HAP-1 (cell line): ENCODE measurements at regions not wholly inside any gene's neighbourhood (a gene's known extent, or its start where the extent isn't known, plus 50 kb on each side); places are given as distances from the start of the nearest gene placed in this dataset.

Experiments
- DNase-seq, 2 experiments: peaks; one replicate each; pipeline ENCODE4 v3.0.0-alpha.2; 2016 to 2020; ENCODE audit warnings: low spot score in 2 of 2
- H3K27me3 ChIP-seq: fragments of 250-450 bp; sonication (Bioruptor Pico); 2 replicates; pipeline ENCODE4 v1.5.1; 2020; ENCODE audit warnings: low read depth, mild to moderate bottlenecking, moderate library complexity
- H3K36me3 ChIP-seq: fragments of 250-450 bp; sonication (Bioruptor Pico); replicated peaks from 2 replicates; pipeline ENCODE4 v1.5.1; 2020; ENCODE audit warnings: mild to moderate bottlenecking
- H3K4me1 ChIP-seq: fragments of 250-450 bp; sonication (Bioruptor Pico); 2 replicates; pipeline ENCODE4 v1.5.1; 2020; ENCODE audit warnings: mild to moderate bottlenecking
- H3K4me3 ChIP-seq: fragments of 250-450 bp; sonication (Bioruptor Pico); 2 replicates; pipeline ENCODE4 v1.5.1; 2020; ENCODE audit warnings: mild to moderate bottlenecking, moderate library complexity
- H3K9me3 ChIP-seq: fragments of 250-450 bp; sonication (Bioruptor Pico); 2 replicates; pipeline ENCODE4 v1.5.1; 2020; ENCODE audit warnings: mild to moderate bottlenecking, moderate library complexity
- in situ Hi-C: fragments of 300-500 bp; cut with MboI; formaldehyde crosslinking; loops from 3 replicates; pipeline ENCODE4 v1.14.3; 2020; ENCODE audit warnings: low sequenced_read_pairs, inconsistent platforms, mixed read lengths

DNA sequence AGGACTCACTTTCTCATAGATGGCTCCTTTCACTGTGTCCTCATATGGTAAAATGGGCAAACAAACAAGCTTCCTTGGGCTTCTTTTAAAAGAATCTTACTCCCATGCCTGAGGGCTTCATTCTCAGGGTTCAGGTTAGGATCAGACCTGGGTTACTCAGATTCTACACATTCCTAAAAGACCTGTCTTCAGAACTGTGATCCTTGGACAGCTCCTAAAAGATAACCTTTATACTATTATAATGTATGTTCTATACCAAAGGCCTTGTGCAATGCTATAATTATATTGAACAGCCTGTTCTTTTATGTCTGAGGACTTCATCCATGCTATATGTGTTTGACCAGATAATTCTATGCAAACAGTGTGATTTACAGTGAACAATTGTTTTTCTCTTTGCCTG is 264.4 kb upstream of the CDH10 start:
- no peaks in the 10 kb centered on the region for H3K4me1 ChIP-seq
- no peak for DNase-seq
- no peaks in the 10 kb centered on the region for H3K9me3 ChIP-seq
- no peak overlapping the region for H3K4me3 ChIP-seq
- in situ Hi-C loops: no loop called here
- no peaks in the 10 kb centered on the region for H3K36me3 ChIP-seq
- no peaks in the 10 kb centered on the region for H3K27me3 ChIP-seq

DNA sequence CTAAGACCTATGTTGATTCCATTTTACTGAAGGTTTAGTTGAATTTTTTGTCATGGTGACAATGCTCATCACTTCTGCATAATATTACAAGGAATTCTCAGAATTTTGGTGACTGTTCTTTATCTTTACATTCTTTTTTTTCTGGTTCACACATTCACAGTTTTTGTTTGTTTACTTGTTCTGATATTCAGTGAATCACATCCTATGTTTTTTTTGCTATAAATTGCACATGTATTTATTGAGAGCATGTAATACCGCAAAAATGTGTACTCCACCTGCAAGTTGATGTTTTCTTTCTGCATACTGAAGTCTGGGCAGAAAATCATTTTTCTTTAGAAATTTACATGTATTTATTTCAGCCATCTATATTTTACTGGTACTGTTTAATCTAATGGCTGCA is 261.9 kb upstream of the CDH10 start:
- no peaks in the 10 kb centered on the region for H3K9me3 ChIP-seq
- no peak overlapping the region for H3K4me3 ChIP-seq
- DNase-seq: no peak
- H3K4me1 ChIP-seq: no peaks in the 10 kb centered on the region
- in situ Hi-C loops: no loop called here
- H3K27me3 ChIP-seq: no peaks in the 10 kb centered on the region
- no peaks in the 10 kb centered on the region for H3K36me3 ChIP-seq

DNA sequence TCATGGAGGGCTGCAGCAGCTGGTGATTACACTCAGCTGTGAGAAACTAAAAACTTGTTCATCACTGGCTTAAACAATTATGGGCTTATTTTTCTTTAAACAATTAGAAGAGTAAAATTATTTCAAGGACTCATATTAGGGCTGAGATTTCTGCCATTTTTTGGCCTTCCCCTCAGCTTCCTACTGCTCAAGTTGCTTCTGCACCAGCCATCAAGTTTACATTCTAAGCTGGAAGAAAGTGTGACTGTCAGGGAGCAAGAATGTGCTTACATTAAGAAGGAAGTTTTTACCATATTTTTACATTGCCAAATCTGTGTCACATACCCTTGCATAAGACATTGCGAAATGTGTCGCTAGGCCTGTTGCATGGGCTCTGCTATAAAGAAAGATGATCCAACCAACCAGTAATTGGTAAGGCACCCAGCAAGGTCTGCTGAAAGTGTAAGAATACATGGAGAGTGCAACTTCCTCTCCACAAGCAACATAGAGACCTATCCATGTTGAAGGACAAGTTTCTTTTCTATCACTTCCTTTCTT is 260.3 kb upstream of the CDH10 start:
- no peak overlapping the region for H3K4me3 ChIP-seq
- no peak for DNase-seq
- in situ Hi-C loops: no loop called here
- H3K36me3 ChIP-seq: no peaks in the 10 kb centered on the region
- no peaks in the 10 kb centered on the region for H3K4me1 ChIP-seq
- no peaks in the 10 kb centered on the region for H3K27me3 ChIP-seq
- H3K9me3 ChIP-seq: no peaks in the 10 kb centered on the region

DNA sequence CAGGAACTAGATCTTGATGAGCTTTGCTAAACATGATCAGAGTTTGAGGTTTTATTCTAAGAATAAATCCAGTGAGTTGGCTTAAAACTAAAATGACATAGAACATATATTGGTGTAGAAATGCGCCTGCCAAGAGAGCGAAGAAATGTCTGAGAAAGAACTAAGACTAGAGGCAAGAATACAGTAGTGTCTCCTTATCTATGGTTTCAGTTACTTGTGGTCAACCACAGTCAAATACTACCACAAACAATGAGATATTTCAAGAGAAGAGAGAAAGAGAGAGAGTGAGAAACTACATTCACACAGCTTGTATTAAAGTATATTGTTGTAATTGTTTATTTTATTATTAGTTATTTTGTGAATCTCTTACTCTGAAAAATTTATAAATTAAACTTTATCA is 254.4 kb upstream of the CDH10 start:
- no peak overlapping the region for H3K4me3 ChIP-seq
- in situ Hi-C loops: no loop called here
- no peak for DNase-seq

DNA sequence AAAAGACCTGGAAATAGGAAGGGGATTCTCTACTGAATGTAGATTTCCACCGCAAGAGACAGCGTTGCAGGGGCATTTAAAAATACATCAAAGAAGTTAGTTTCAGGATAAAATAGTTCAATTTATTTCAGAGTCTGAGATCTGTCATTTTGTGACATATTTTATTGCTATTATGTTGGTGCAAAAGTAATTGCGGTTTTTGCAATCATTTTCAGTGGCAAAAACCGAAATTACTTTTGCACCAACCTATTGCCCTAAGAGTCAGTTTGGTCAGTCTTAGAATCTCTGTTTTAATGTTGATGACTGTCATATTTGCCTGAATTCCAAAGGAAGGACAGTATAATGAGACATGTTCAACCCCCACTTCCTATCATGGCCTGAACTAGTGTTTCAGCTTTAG is 219.5 kb upstream of the CDH10 start:
- no peaks in the 10 kb centered on the region for H3K9me3 ChIP-seq
- in situ Hi-C loops: no loop called here
- H3K36me3 ChIP-seq: no peaks in the 10 kb centered on the region
- no peak overlapping the region for H3K4me3 ChIP-seq
- no peaks in the 10 kb centered on the region for H3K27me3 ChIP-seq
- no peaks in the 10 kb centered on the region for H3K4me1 ChIP-seq
- no peak for DNase-seq

More for the DNA sequence above, 254.4 kb upstream of the CDH10 start:
- Histone ChIP-seq H3K27me3 (no peaks in the 10 kb centered on the region), H3K9me3 (no peaks in the 10 kb centered on the region), H3K4me1 (no peaks in the 10 kb centered on the region), H3K36me3 (no peaks in the 10 kb centered on the region)

DNA sequence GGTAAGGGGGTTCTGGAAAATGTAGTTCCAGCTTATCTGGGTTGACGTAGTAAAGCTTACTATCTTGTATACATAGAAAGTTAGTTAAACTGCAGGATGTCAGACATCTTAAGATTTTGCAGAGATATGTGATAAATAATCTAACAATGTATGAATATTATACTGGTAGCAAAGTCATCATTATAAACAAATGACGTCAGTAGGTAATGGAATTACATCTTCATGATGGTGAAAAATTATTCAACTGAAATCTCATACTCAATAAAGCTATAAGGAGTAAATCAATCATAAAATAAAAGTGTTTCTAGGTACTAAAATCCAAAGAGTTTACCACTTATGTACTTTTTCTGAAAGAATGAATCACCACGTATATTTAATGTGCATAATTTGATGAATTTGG is 217.3 kb upstream of the CDH10 start:
- H3K4me3 ChIP-seq: no peak overlapping the region
- H3K9me3 ChIP-seq: no peaks in the 10 kb centered on the region
- DNase-seq: no peak
- no peaks in the 10 kb centered on the region; the same call in 1 of the 2 replicates for H3K27me3 ChIP-seq
- H3K36me3 ChIP-seq: no peaks in the 10 kb centered on the region
- in situ Hi-C loops: no loop called here
- no peaks in the 10 kb centered on the region for H3K4me1 ChIP-seq

DNA sequence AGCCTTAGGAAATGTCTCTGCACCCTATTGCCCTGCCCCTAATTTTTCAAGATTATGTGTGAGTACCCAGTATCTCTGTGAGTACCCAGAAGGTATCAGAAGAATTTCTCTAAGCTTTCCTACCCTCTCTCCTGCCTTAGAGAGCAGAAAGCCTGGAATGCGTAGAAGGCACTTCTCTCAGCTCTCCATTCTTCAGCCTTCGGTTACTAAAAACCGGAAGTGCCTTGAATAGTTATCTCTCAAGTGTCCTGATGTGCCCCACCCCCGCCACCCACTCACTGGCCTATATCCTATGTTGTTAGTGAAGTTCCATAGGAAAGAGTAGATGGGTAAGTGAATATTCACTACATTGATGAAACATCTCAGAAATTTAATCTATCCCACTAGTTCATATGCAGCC is 210.7 kb upstream of the CDH10 start:
- Histone ChIP-seq H3K27me3 (no peaks in the 10 kb centered on the region; the same call in 1 of the 2 replicates), H3K4me1 (no peaks in the 10 kb centered on the region), H3K4me3 (no peak overlapping the region), H3K9me3 (no peaks in the 10 kb centered on the region), H3K36me3 (no peaks in the 10 kb centered on the region)
- in situ Hi-C loops: no loop called here
- DNase-seq: no peak

DNA sequence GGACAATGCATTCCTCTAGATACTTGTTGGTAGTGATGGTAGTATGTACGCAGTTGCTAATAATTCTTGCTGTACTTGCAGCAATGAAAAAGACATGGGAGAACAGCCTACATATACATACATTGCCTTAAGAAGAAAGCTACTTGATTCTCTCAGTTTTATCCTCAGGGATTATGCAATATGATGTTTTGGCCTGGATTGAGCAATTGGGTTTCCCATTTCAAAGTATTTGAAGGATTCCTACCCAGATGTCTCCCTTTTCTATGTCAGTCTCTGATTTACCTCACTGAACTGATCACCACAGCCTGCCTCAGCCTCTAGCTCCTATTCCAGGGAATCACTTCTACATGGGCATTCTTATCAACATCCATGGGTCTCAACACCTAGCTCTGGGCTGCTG is 210.1 kb upstream of the CDH10 start:
- H3K36me3 ChIP-seq: no peaks in the 10 kb centered on the region
- H3K4me1 ChIP-seq: no peaks in the 10 kb centered on the region
- in situ Hi-C loops: no loop called here
- no peak overlapping the region for H3K4me3 ChIP-seq
- H3K9me3 ChIP-seq: no peaks in the 10 kb centered on the region
- no peaks in the 10 kb centered on the region; the same call in 1 of the 2 replicates for H3K27me3 ChIP-seq
- no peak for DNase-seq

DNA sequence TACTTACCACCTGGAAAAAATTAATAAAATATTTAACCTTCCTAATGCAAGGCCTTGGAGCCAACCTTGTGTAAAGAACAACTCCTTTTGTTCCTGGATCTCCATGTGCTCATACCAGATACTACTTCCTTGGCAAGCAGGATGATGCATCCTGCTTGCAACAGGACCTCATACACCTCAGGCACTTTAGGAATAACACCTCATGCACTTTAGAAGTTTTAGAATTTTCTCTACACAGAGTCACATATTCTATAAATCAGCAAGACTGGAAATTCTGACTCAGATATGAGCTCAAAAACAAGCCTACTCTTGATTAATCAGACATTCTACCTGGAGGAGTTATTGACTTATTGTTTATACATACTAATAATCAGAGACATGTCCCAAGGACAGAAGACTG is 209.6 kb upstream of the CDH10 start:
- Histone ChIP-seq H3K27me3 (no peaks in the 10 kb centered on the region; the same call in 1 of the 2 replicates), H3K36me3 (no peaks in the 10 kb centered on the region), H3K4me3 (no peak overlapping the region), H3K4me1 (no peaks in the 10 kb centered on the region), H3K9me3 (no peaks in the 10 kb centered on the region)
- DNase-seq: no peak
- in situ Hi-C loops: no loop called here

DNA sequence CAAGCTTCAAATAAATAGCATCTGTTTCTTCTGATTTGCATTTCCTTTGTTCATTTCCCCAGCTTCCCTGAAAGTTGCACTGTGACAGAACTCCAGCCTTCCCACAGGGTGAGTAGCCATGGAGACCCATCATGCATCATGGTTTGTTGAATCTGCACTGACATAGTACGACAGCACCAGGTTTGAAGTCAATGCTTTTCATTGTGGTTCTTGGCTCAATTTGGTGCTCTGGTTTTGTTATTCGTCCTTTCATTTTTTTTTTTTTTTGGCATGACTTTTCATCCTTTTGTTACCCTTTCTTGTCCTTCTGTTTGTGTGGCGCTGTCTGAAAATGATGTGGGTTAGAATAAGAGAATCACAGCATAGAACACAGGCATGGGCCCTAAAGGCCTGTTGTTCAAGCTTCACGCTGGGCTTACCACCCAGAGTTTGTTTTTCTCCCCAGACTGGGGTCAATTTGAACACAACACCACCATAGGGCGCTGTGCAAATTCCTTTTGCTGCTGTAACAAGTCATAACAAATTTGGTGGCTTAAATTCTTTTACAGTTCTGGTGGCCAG is 206.2 kb upstream of the CDH10 start:
- Histone ChIP-seq H3K36me3 (no peaks in the 10 kb centered on the region), H3K4me3 (no peak overlapping the region), H3K9me3 (no peaks in the 10 kb centered on the region), H3K27me3 (no peaks in the 10 kb centered on the region), H3K4me1 (no peaks in the 10 kb centered on the region)
- in situ Hi-C loops: no loop called here
- no peak for DNase-seq

DNA sequence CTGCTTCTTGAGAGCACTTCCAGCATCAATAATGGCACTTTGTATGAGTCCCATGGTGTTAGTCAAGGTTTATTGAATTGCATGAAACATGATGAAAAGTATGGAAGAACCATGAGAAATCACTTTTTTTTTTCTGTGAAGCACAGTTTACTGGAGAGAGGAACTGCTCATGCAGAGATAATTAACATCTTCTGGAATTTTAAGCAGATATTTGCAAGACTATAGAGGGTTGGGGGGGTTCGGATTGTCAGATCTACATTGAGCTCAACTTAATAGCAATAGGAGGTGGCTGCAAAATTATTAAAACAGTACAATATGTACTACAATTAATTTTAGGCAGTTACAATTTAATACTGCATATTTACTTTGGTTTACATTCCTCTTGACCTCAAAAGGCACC is 204.4 kb upstream of the CDH10 start:
- Histone ChIP-seq H3K36me3 (no peaks in the 10 kb centered on the region), H3K9me3 (no peaks in the 10 kb centered on the region), H3K27me3 (no peaks in the 10 kb centered on the region), H3K4me1 (no peaks in the 10 kb centered on the region), H3K4me3 (no peak overlapping the region)
- in situ Hi-C loops: no loop called here
- no peak for DNase-seq

DNA sequence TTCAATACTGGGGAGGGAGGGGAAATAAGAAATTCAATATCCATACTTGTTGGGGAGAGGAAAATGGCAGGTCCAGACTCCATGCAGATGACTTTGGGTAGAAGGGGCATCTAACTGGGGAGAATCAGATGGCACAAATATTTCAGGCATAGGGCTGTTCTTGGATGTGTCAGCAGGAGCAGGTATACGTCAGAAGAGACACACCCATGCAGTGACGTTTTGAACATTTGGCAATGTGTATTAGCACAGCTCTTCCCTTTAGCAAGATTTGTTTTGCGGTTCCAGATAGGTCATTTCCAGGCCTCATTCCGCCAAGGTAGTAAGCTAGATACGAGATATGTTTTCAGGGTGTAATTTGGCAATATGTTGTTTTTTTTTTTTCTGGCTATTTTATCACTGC is 187.2 kb upstream of the CDH10 start:
- Histone ChIP-seq H3K4me3 (no peak overlapping the region), H3K36me3 (no peaks in the 10 kb centered on the region), H3K4me1 (no peaks in the 10 kb centered on the region; the same call in 1 of the 2 replicates), H3K27me3 (peaks cover 2% of the 10 kb centered on the region; the same call in 1 of the 2 replicates), H3K9me3 (no peaks in the 10 kb centered on the region)
- DNase-seq: no peak
- in situ Hi-C loops: no loop called here

DNA sequence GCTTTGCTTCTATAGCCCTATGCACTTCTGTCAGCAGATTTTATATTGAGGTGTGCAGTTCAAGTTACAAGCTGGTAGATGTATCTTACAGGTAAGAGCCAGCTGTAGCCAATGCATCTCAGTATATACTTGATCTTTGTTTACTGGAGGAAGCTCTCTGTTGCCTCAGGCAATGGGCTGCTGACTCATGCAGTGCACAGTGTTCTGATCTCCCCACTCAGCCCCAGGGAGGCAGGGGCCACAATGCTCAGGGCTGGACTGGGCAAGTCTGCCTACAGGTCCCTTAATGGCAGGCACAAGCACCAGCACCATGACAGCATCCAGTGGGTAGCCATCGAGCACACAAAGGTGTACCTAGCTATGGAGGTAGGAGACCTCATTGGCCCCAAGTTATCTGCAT is 178.8 kb upstream of the CDH10 start:
- DNase-seq: no peak
- in situ Hi-C loops: no loop called here
- Histone ChIP-seq H3K9me3 (no peaks in the 10 kb centered on the region), H3K27me3 (peaks cover 4% of the 10 kb centered on the region; the same call in 1 of the 2 replicates), H3K4me1 (no peaks in the 10 kb centered on the region), H3K36me3 (no peaks in the 10 kb centered on the region), H3K4me3 (no peak overlapping the region)

DNA sequence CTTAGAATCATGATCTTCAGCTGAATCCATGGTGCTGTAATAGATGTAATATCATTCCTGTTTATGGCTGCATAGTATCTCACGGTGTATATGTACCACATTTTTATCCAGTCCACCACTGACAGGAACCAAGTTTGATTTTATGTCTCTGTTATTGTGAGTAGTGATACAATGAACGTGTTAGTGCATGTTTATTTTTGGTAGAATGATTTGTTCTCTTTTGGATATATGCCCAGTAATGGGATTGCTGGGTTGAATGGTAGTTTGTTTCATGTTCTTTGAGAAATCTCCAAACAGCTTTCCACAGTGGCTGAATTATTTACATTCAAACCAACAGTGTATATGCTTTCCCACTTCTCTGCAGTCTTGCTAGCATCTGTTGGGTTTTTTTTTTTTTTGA is 175.1 kb upstream of the CDH10 start:
- Histone ChIP-seq H3K4me3 (no peak overlapping the region), H3K36me3 (no peaks in the 10 kb centered on the region), H3K4me1 (no peaks in the 10 kb centered on the region), H3K27me3 (peaks cover 4% of the 10 kb centered on the region; the same call in 1 of the 2 replicates), H3K9me3 (no peaks in the 10 kb centered on the region)
- DNase-seq: no peak
- in situ Hi-C loops: no loop called here

DNA sequence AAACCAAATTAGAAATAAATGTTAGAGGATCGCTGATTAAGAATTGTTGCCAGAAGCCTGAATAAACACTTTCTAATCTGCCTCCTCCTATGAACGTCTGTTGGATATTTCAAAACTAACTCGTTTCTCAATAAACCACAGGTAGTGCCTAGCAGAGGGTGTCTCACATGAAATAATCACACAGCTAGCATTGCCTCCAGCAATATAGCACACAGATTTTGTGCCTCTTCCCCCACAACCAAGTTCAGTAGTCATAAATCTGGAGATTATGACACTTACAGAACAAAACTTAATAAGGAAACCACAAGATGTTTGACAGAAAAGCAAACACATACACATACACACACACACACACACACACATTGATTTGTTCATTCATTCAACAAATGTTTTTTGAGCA is 173.2 kb upstream of the CDH10 start:
- Histone ChIP-seq H3K4me3 (no peak overlapping the region), H3K9me3 (no peaks in the 10 kb centered on the region), H3K4me1 (no peaks in the 10 kb centered on the region), H3K36me3 (no peaks in the 10 kb centered on the region), H3K27me3 (peaks cover 4% of the 10 kb centered on the region; the same call in 1 of the 2 replicates)
- in situ Hi-C loops: no loop called here
- DNase-seq: no peak
